ENCODE measurements at regions not wholly inside any gene's neighbourhood (a gene's known extent, or its start where the extent isn't known, plus 50 kb on each side); places are given as distances from the start of the nearest gene placed in this dataset.

DNA sequence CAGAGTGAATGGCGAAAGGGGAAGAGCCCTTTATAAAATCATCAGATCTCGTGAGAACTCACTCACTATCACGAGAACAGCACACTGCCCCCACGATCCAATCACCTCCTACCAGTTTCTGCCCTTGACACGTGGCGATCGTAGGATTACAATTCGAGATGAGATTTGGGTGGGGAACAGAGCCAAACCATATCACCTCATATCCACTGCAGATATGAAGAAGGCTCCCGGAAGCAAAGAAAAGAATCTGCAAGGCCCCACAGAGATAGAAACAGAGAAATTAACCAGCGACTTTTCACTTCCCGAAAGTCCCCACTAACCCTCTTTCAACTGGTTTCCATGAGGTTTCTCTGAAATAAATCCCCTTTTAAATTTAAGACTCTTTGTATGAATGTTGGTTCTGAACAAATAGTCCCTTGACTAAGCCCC, 86.2 kb upstream of the IRF2BP2 start:
- TF ChIP-seq, protein P1, sequence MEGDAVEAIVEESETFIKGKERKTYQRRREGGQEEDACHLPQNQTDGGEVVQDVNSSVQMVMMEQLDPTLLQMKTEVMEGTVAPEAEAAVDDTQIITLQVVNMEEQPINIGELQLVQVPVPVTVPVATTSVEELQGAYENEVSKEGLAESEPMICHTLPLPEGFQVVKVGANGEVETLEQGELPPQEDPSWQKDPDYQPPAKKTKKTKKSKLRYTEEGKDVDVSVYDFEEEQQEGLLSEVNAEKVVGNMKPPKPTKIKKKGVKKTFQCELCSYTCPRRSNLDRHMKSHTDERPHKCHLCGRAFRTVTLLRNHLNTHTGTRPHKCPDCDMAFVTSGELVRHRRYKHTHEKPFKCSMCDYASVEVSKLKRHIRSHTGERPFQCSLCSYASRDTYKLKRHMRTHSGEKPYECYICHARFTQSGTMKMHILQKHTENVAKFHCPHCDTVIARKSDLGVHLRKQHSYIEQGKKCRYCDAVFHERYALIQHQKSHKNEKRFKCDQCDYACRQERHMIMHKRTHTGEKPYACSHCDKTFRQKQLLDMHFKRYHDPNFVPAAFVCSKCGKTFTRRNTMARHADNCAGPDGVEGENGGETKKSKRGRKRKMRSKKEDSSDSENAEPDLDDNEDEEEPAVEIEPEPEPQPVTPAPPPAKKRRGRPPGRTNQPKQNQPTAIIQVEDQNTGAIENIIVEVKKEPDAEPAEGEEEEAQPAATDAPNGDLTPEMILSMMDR (conservative IDR thresholded peaks at IDR 0.05), result no peak
- Mint-ChIP-seq H3K27ac (ENCODE audit: unreplicated experiment) (no peak overlapping the region), H3K36me3 (ENCODE audit: low read depth) (no peaks in the 10 kb centered on the region), H3K27me3 (ENCODE audit: low read depth) (no peaks in the 10 kb centered on the region), H3K9me3 (no peaks in the 10 kb centered on the region), H3K4me1 (peaks cover 15% of the 10 kb centered on the region), H3K4me3 (no peak overlapping the region)
- no peak for DNase-seq (ENCODE audit: low read depth, low spot score)

DNA sequence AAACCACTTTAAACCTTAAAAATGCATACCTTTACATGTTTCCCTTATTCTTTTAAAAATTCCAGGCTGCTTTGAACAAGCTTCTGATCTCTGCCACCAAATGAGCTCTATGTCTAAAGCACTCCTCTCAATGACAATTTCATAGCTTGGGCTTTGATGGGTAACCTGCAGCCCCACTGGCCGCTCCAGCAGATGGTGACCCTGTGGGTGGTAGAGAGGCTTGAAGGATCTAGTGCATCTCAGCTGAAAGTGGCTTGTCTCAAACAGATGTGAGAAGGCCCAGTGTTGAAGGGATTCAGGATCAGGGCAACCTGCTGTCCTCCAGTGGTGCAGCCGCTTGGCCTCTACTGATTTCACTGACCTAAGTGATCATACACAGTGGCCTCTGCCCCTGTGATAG, 84.7 kb upstream of the IRF2BP2 start:
- H3K9me3 Mint-ChIP-seq, result no peaks in the 10 kb centered on the region
- H3K4me3 Mint-ChIP-seq, result no peak overlapping the region
- no peak for DNase-seq (ENCODE audit: low read depth, low spot score)
- H3K36me3 Mint-ChIP-seq (ENCODE audit: low read depth), result no peaks in the 10 kb centered on the region
- no peak overlapping the region for H3K27ac Mint-ChIP-seq (ENCODE audit: unreplicated experiment)
- TF ChIP-seq, protein P1 (conservative IDR thresholded peaks at IDR 0.05), result no peak
- no peaks in the 10 kb centered on the region for H3K27me3 Mint-ChIP-seq (ENCODE audit: low read depth)
- peaks cover 2% of the 10 kb centered on the region for H3K4me1 Mint-ChIP-seq

DNA sequence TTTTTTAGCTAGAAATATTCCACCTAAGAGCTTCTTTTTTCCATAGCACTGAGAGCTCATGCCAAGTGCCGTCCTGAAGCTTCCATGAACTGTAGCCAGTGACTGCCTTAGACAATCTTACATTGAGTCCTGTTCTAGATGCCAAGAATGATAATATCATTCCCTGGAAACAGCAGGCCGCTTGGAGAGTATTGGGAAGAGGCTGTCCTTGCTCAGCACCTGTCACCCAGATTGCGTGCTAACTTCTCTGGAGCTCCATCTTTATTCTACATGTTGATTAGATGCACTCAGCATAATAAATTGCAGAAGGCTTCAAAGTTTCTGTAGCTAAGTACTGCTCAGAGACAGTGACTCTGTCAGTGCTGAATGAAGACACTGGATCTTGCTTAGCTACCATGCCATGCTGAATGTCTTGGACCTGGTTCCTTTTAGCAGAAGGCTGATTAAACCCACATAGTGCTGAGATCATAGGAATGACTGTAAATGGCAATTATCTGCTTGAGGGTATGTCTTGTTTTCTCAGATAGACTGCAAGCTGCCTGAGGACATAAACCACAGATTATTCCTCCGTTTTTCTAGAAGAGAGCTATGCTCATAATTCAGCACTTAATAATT, 83.1 kb upstream of the IRF2BP2 start:
- TF ChIP-seq, protein P1 (conservative IDR thresholded peaks at IDR 0.05), result no peak
- no peak for DNase-seq (ENCODE audit: low read depth, low spot score)
- no peak overlapping the region for H3K27ac Mint-ChIP-seq (ENCODE audit: unreplicated experiment)
- no peaks in the 10 kb centered on the region for H3K27me3 Mint-ChIP-seq (ENCODE audit: low read depth)
- no peak overlapping the region for H3K4me3 Mint-ChIP-seq
- no peaks in the 10 kb centered on the region for H3K36me3 Mint-ChIP-seq (ENCODE audit: low read depth)
- peaks cover 8% of the 10 kb centered on the region for H3K4me1 Mint-ChIP-seq
- H3K9me3 Mint-ChIP-seq, result no peaks in the 10 kb centered on the region

DNA sequence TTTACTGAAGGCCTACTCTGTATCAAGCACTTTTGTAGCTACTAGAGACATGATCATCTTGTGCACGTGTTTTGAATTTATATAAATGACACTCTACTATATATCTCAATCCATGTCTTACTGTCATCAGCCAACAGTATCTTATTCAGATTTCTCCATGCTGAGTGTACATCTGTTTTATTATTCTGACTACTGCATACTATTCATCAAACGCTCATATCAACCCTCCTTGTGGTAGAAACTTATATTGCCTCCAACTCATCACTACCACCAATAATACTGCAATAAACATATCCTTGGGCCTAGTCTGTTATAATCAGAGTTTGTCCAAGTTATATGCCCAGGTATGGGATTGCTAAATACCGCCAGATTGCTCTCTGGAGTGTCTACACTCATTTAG, 81.6 kb upstream of the IRF2BP2 start:
- no peak for DNase-seq (ENCODE audit: low read depth, low spot score)
- Mint-ChIP-seq H3K9me3 (no peaks in the 10 kb centered on the region), H3K27me3 (ENCODE audit: low read depth) (no peaks in the 10 kb centered on the region), H3K27ac (ENCODE audit: unreplicated experiment) (no peak overlapping the region), H3K4me1 (peaks cover 8% of the 10 kb centered on the region), H3K4me3 (no peak overlapping the region), H3K36me3 (ENCODE audit: low read depth) (no peaks in the 10 kb centered on the region)
- TF ChIP-seq, protein P1 (conservative IDR thresholded peaks at IDR 0.05), result peak; percentile 38

GRCh38 chr1:234690872-234691271, 80.9 kb upstream of the IRF2BP2 start:
- TF ChIP-seq, protein P1 (conservative IDR thresholded peaks at IDR 0.05), result no peak
- H3K27ac Mint-ChIP-seq (ENCODE audit: unreplicated experiment), result no peak overlapping the region
- peaks cover 2% of the 10 kb centered on the region for H3K36me3 Mint-ChIP-seq (ENCODE audit: low read depth)
- no peak overlapping the region for H3K4me3 Mint-ChIP-seq
- H3K9me3 Mint-ChIP-seq, result peaks cover 2% of the 10 kb centered on the region
- DNase-seq (ENCODE audit: low read depth, low spot score), result no peak
- H3K27me3 Mint-ChIP-seq (ENCODE audit: low read depth), result no peaks in the 10 kb centered on the region
- peaks cover 8% of the 10 kb centered on the region for H3K4me1 Mint-ChIP-seq

Data from neural crest cell (in vitro differentiated cells).